GM10266 (cell line): ENCODE measurements at regions not wholly inside any gene's neighbourhood (a gene's known extent, or its start where the extent isn't known, plus 50 kb on each side); places are given as distances from the start of the nearest gene placed in this dataset.

ENCODE experiments used
- DNase-seq: peaks from one replicate; pipeline ENCODE4 v3.0.0; 2012; ENCODE audit errors: extremely low spot score
- TF ChIP-seq, protein P1 (sequence below): IDR thresholded peaks from 2 replicates; pipeline ENCODE4 v1.5.1; 2012; ENCODE audit warnings: mild to moderate bottlenecking, low read depth; ENCODE audit not compliant: control insufficient read depth, insufficient read depth; ENCODE audit errors: missing control alignments

- no peak for DNase-seq
- TF ChIP-seq, protein P1, sequence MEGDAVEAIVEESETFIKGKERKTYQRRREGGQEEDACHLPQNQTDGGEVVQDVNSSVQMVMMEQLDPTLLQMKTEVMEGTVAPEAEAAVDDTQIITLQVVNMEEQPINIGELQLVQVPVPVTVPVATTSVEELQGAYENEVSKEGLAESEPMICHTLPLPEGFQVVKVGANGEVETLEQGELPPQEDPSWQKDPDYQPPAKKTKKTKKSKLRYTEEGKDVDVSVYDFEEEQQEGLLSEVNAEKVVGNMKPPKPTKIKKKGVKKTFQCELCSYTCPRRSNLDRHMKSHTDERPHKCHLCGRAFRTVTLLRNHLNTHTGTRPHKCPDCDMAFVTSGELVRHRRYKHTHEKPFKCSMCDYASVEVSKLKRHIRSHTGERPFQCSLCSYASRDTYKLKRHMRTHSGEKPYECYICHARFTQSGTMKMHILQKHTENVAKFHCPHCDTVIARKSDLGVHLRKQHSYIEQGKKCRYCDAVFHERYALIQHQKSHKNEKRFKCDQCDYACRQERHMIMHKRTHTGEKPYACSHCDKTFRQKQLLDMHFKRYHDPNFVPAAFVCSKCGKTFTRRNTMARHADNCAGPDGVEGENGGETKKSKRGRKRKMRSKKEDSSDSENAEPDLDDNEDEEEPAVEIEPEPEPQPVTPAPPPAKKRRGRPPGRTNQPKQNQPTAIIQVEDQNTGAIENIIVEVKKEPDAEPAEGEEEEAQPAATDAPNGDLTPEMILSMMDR, result no peak
Measured at GRCh38 chrY:7923476-7924017, 1012.0 kb upstream of the AMELY start.

GRCh38 chrY:7920382-7920781 lies 1008.8 kb upstream of the AMELY start:
- TF ChIP-seq, protein P1, result no peak
- DNase-seq, result no peak

- no peak for DNase-seq
- TF ChIP-seq, protein P1, result no peak
Measured at GRCh38 chrY:7888506-7888905, 977.0 kb upstream of the AMELY start.

DNA sequence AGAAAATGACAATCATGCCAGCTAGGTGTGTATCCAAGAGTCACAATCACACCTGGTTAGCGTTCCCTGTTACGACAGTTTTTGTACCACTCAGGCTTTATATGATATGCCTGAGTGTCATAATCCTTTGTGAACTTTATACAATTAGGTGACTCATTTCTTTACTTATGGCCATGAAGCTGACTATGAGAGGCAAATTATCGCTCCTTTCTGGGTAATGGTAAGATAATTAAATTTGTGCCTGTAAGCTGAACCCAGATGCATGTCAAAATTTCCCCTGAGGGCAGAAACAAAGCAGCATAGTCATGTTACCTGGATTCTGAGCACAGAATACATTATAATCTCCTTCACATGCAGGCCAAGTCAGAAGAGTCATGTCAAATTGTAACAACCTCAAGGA lies 970.1 kb upstream of the AMELY start:
- no peak for DNase-seq
- TF ChIP-seq, protein P1, result no peak

DNA sequence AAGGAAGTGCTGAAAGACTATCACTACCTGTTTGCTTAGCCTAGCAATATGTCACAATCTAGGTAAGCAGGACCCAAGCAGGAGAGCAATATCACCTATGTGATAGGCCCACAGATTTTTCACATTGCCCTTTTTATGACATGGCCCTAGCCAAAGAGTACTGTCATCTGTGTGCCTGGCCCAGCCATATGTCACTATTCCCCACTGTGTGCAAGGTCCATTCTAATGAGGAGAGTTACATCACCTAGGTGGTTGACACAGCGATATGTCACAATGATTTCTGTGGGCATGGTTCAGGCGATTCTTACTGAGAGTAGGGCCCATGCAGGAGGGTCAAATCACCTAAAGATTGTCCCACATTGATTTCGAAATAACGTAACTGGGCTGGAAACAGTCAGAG lies 967.7 kb upstream of the AMELY start:
- DNase-seq, result no peak
- TF ChIP-seq, protein P1, result no peak

DNA sequence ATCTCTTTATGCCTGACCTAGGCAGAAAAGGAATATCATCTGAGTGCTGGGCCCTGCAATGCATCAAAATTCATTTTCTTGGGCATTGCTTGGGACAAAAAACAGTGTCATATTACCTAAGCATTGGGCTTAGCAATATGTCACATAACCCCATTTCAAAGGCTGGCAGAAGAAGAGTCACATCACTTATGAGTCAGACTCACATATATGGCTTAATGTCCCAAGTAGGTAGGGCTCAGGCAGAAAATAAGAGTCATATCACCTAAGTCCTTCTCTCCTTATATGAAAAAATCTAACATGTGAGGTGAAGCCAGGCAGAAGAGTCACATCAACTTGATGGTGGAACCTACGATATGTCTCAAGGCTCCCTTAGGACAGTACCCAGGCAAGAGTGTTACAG lies 967.2 kb upstream of the AMELY start:
- TF ChIP-seq, protein P1, result no peak
- no peak for DNase-seq

GRCh38 chrY:7877458-7877857 lies 965.9 kb upstream of the AMELY start:
- TF ChIP-seq, protein P1, result no peak
- no peak for DNase-seq
